Gastroesophageal sphincter (tissue), 4 donors: ENCODE measurements at regions not wholly inside any gene's neighbourhood (a gene's known extent, or its start where the extent isn't known, plus 50 kb on each side); places are given as distances from the start of the nearest gene placed in this dataset.

Experiments
- ATAC-seq: fragments of 150-250 bp; one replicate; pipeline ENCODE4 v1.9.1; 2016; ENCODE audit warnings: mild to moderate bottlenecking, moderate library complexity
- H3K27ac ChIP-seq, 4 donors: fragments of 200-600 bp; sonication (generic) in 3 of 4; 1 replicate in 3 of 4; 2 replicates in 1 of 4; pipeline ENCODE4 v1.5.1; 2016 to 2019
- H3K27me3 ChIP-seq: fragments of 200-600 bp; sonication (generic); one replicate; pipeline ENCODE4 v1.5.1; 2019
- H3K36me3 ChIP-seq, 2 donors: fragments of 200-600 bp; sonication (generic); one replicate each; pipeline ENCODE4 v1.5.1; 2019; ENCODE audit warnings: control low read depth in 1 of 2
- H3K4me1 ChIP-seq, 3 donors: fragments of 200-600 bp; sonication (generic); 1 replicate in 2 of 3; 2 replicates in 1 of 3; pipeline ENCODE4 v1.5.1; 2016 to 2019; ENCODE audit warnings: control low read depth in 2 of 3
- H3K4me3 ChIP-seq, 2 donors: fragments of 200-600 bp; sonication (generic); one replicate each; pipeline ENCODE4 v1.5.1; 2019; ENCODE audit warnings: mild to moderate bottlenecking in 1 of 2, moderate library complexity in 1 of 2
- H3K9me3 ChIP-seq, 3 donors: fragments of 200-600 bp; sonication (generic); one replicate each; pipeline ENCODE4 v1.5.1; 2017 to 2019; ENCODE audit warnings: control low read depth in 2 of 3
- EP300 ChIP-seq: sonication (generic); formaldehyde crosslinking; IDR thresholded peaks from one replicate; pipeline ENCODE4 v1.6.1; 2017; ENCODE audit warnings: antibody characterized with exemption, mild to moderate bottlenecking
- POLR2A ChIP-seq, 2 donors: fragments of 450-650 bp; IDR thresholded peaks; one replicate each; pipeline ENCODE4 v1.6.1; 2017; ENCODE audit warnings: antibody characterized with exemption in 2 of 2, mild to moderate bottlenecking in 2 of 2, moderate library complexity in 1 of 2
- POLR2AphosphoS5 ChIP-seq: sonication (generic); formaldehyde crosslinking; IDR thresholded peaks from one replicate; pipeline ENCODE4 v1.6.1; 2017; ENCODE audit warnings: antibody characterized with exemption
- WGBS, 2 donors: methylation state at CpG; one replicate each; pipeline ENCODE4 v1.1.5; 2018; ENCODE audit warnings: low coverage in 1 of 2; 5-methylcytosine and 5-hydroxymethylcytosine counted together
- TF ChIP-seq, protein P1 (sequence below), 4 experiments: fragments of 200-600 bp in 2 of 4; fragments of 450-650 bp in 2 of 4; sonication (generic) in 1 of 4; IDR thresholded peaks; one replicate each; pipeline ENCODE4 v1.5.1; 2017 to 2019; ENCODE audit warnings: antibody characterized with exemption in 4 of 4, mild to moderate bottlenecking in 2 of 4, moderate library complexity in 2 of 4

DNA sequence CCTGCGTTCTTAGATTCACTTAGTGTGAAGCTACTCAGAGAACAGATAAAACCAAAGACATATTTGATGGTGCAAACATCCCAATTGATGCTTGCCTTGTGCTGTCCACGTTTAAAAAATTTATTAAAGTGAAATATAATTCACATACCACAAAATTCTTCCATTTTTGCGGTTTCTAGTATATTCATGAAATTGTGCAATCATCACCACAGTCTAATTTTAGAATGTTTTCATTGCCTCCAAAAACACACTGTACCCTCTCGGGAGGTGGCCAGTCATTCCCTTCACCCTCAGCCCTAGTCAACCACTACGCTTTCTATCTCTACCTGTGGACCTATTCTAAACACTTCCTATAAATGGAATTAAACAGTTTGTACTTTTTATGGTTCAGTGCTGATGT is 1109.2 kb downstream of the FLRT2 start:
- Histone ChIP-seq H3K27ac (no peak overlapping the region), H3K4me1 (no peaks in the 10 kb centered on the region), H3K36me3 (no peaks in the 10 kb centered on the region), H3K27me3 (no peaks in the 10 kb centered on the region), H3K9me3 (no peaks in the 10 kb centered on the region), H3K4me3 (no peak overlapping the region)
- TF ChIP-seq EP300, result no peak
- no peak for TF ChIP-seq POLR2AphosphoS5
- TF ChIP-seq, protein P1, sequence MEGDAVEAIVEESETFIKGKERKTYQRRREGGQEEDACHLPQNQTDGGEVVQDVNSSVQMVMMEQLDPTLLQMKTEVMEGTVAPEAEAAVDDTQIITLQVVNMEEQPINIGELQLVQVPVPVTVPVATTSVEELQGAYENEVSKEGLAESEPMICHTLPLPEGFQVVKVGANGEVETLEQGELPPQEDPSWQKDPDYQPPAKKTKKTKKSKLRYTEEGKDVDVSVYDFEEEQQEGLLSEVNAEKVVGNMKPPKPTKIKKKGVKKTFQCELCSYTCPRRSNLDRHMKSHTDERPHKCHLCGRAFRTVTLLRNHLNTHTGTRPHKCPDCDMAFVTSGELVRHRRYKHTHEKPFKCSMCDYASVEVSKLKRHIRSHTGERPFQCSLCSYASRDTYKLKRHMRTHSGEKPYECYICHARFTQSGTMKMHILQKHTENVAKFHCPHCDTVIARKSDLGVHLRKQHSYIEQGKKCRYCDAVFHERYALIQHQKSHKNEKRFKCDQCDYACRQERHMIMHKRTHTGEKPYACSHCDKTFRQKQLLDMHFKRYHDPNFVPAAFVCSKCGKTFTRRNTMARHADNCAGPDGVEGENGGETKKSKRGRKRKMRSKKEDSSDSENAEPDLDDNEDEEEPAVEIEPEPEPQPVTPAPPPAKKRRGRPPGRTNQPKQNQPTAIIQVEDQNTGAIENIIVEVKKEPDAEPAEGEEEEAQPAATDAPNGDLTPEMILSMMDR (IDR thresholded peaks at IDR 0.05), result no peak
- TF ChIP-seq POLR2A (IDR thresholded peaks at IDR 0.05), result no peak
- 73 to 83% methylated on average over 5 of the region's 5 CpGs for WGBS, 2 donors
- ATAC-seq, result no peak

GRCh38 chr14:86627080-86627479 is 1097.1 kb downstream of the FLRT2 start:
- peaks cover 0 to 5% (median 0%) of the 10 kb centered on the region in 3 donors for H3K9me3 ChIP-seq
- H3K27me3 ChIP-seq, result no peaks in the 10 kb centered on the region
- TF ChIP-seq POLR2AphosphoS5 (no peak), EP300 (no peak), POLR2A (IDR thresholded peaks at IDR 0.05) (no peak)
- TF ChIP-seq, protein P1 (IDR thresholded peaks at IDR 0.05), result no peak
- no peak overlapping the region for H3K27ac ChIP-seq
- no peak for ATAC-seq
- no peaks in the 10 kb centered on the region for H3K36me3 ChIP-seq
- H3K4me3 ChIP-seq, result no peak overlapping the region
- H3K4me1 ChIP-seq, result no peaks in the 10 kb centered on the region

DNA sequence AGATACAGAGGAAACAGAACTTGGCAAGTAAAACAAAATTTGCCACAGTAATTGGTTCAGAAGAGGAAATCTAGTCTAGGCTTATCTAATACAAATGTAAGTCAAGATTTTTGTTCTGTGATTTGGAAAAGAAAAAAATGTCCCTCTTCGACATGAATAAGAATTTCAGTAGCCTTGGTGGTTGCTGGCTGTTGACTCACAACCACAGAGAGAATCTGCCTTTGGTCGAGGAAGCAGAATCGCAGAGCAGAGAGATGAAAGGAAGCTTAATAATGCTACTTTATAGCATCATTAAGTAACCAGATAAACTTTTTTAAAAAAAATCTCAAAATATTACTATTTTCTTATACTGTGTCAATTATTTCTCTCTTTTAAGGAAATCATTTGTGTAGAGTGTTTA is 1096.6 kb downstream of the FLRT2 start:
- Histone ChIP-seq H3K36me3 (no peaks in the 10 kb centered on the region), H3K27ac (no peak overlapping the region), H3K4me1 (no peaks in the 10 kb centered on the region), H3K4me3 (no peak overlapping the region), H3K27me3 (no peaks in the 10 kb centered on the region), H3K9me3 (peaks cover 0 to 5% (median 0%) of the 10 kb centered on the region in 3 donors)
- TF ChIP-seq, protein P1 (IDR thresholded peaks at IDR 0.05), result no peak
- TF ChIP-seq POLR2A (IDR thresholded peaks at IDR 0.05), result no peak
- TF ChIP-seq EP300, result no peak
- TF ChIP-seq POLR2AphosphoS5, result no peak
- WGBS, 2 donors, result 82 to 85% methylated on average over 3 of the region's 3 CpGs
- ATAC-seq, result no peak

GRCh38 chr14:86625637-86626036 is 1095.7 kb downstream of the FLRT2 start:
- H3K9me3 ChIP-seq, result peaks cover 0 to 5% (median 0%) of the 10 kb centered on the region in 3 donors
- no peaks in the 10 kb centered on the region for H3K27me3 ChIP-seq
- TF ChIP-seq POLR2A (IDR thresholded peaks at IDR 0.05) (no peak), POLR2AphosphoS5 (no peak), EP300 (no peak)
- TF ChIP-seq, protein P1 (IDR thresholded peaks at IDR 0.05), result no peak
- ATAC-seq, result no peak
- H3K36me3 ChIP-seq, result no peaks in the 10 kb centered on the region
- no peak overlapping the region for H3K27ac ChIP-seq
- H3K4me3 ChIP-seq, result no peak overlapping the region
- no peaks in the 10 kb centered on the region for H3K4me1 ChIP-seq

- Histone ChIP-seq H3K4me3 (no peak overlapping the region), H3K36me3 (no peaks in the 10 kb centered on the region), H3K4me1 (no peaks in the 10 kb centered on the region), H3K27me3 (no peaks in the 10 kb centered on the region), H3K27ac (no peak overlapping the region), H3K9me3 (no peaks in the 10 kb centered on the region)
- WGBS, 2 donors, result 74 to 83% methylated on average over 2 of the region's 2 CpGs
- TF ChIP-seq, protein P1 (IDR thresholded peaks at IDR 0.05), result no peak
- no peak for TF ChIP-seq POLR2A (IDR thresholded peaks at IDR 0.05)
- no peak for TF ChIP-seq EP300
- no peak for TF ChIP-seq POLR2AphosphoS5
- no peak for ATAC-seq
Observed at GRCh38 chr14:86619726-86620125, 1089.8 kb downstream of the FLRT2 start.
